ENCODE measurements at regions not wholly inside any gene's neighbourhood (a gene's known extent, or its start where the extent isn't known, plus 50 kb on each side); places are given as distances from the start of the nearest gene placed in this dataset.

- no peak for DNase-seq
Measured at GRCh38 chr6:170025935-170026750, 264.7 kb downstream of the DLL1 start.

- DNase-seq = no peak
Measured at GRCh38 chr6:170025341-170025911, 265.5 kb downstream of the DLL1 start.

- no peak for DNase-seq
Measured at GRCh38 chr6:170024940-170025339, 265.9 kb downstream of the DLL1 start.

DNA sequence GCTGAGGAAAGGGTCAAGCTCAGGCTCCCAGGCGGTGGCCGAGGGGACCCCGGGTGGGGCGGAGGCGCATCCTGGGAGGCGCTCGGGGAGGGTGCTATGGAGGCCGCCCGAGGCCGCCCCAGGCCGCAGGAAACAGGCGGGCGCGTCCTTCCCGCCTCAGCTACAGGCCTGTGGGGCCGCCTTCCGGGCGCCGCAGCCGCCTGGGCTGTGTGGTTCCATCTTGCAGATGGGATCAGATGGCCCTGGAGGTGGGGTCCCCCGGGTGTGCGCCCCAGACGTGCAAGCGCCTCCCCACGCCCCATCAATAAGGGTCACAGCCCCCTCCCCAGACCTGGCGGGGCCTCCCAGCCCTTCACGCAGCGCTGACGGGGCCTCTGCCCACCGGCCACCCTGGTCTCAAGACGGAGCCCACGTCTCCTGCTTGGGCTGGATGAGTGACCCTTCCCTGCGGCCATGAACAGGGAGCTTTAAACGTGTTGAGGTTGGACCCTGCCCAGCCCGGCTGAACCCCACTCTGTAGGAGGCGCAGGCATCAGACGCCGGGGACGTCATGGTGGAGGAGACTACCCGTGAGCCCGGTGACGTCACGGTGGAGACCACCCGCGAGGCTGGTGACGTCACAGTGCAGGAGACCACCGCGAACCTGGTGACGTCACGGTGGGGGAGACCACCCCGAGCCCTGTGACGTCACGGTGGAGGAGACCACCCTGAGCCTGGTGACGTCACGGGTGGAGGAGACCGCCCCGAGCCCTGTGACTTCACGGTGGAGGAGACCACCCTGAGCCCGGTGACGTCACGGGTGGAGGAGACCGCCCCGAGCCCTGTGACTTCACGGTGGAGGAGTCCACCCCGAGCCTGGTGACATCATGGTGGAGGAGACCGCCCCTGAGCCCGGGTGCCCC lies 267.0 kb downstream of the DLL1 start:
- DNase-seq = no peak

DNA sequence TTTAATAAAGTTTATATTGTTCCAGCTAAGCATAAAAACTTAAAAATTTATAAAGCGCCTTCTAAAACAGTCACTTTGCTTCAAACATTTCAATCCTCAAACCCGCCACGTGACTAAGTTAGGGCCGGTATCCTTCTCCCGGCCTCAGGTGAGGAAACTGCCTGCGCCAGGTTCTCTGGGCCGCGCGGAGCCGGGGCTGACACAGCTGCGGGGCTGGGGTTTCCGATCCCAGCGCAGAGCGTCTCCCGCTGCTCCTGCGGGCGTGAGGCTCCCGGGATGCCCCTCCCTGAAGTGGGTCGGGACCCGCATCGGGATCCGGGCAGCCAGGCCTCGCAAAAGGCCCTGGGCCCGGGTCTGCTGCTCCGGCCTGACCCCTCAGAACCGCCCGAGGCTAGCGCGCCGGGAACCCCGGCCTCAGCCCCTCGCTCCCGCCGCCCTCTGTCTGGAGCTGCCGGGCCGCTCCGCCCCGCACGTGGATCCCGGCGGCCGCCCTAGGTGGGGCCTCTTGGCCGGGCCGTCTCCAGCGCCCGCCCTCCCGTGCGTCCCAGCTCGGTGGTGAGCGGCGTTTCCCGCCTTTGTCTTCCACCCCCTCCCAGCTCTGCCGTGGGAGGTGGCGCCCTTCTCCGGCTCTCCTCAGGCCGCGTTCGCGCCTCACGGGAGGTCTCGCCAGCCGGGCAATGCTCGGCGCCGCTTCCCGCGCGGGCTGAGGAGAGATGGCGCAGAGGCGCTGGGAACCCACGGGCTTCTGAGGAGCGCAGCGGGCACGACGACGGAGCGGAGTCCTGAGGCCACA lies 267.9 kb downstream of the DLL1 start:
- DNase-seq = no peak

- no peak for DNase-seq
Measured at GRCh38 chr6:170022291-170022722, 268.6 kb downstream of the DLL1 start.

GRCh38 chr6:170021579-170021978 lies 269.3 kb downstream of the DLL1 start:
- DNase-seq = no peak

DNA sequence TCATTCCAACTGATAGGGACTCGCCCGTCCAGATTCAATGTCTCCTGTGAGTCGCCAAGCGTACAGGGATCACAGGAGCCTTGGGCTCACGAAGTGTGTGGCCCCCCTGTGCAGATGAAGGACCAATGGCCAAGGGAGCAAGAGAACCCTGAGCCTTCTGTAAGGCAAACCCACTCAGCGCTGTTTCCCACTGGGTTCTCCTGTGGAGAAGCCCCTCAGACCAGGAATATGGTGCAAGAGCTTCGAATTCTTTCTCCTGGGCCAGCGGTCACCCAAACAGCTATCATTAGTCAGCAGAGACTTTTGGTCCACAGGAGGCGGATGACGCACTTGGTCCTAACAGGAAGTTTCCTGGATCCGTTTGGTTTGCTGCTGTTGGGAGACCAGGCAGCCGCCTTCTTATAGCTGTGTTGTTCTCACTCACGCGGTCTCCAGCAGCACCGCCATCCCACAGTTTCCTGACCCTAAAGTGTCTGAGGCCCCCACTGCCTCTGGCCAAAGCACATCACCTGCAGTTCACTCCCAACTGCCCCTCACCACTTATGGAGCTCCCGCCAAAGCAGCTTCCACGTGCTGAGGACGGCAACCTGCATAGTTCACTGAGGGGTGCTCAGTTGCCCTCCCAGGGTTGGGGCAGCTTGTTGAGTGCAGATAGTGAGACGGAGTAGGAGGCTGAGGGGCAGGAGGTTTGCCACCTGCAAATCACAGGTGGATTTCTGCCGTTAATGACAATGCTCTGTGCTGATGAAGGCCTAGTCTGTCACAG lies 268.6 kb downstream of the ERMARD start:
- DNase-seq = no peak

DNA sequence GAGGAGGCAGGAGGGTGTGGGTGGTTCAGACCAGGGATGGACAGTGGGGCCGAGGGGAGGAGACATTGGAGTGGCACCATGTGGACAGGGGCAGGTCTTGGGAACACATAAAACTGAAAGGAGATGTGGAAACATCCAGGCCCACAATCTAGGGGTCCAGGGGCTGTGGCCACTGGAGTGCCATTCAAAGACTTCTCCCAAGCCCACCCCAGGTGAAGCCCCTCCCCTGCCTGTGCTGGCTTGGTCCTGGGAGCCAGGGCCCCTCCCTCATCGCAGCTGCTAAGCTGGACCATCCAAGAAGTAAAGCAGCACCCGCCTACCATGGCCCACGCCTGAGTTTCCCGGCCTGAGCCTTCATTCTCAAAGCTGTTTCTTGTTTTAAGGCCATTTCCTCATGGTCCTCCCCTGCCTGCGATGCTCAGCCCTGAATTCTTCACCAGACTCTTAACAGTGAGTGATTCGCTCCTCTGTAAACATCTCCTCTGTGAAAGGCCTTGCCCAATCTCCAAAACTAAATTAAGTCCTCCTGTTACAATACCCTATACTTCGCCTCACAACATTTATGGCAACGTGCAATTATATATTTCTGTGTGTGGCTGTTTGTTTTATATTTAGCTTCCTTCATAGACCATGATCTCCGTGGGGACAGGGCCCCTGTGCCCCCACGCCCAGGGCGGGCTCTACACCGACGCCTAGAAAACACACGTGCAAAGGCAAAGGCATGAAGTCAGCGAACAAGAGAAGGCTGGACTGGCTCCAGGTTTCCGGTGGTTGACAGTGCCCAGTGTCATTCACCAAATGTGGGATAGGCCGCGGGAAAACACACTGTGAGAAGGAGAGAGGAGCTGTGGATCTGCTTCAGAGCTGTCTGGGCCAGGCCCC lies 267.8 kb downstream of the ERMARD start:
- no peak for DNase-seq

DNA sequence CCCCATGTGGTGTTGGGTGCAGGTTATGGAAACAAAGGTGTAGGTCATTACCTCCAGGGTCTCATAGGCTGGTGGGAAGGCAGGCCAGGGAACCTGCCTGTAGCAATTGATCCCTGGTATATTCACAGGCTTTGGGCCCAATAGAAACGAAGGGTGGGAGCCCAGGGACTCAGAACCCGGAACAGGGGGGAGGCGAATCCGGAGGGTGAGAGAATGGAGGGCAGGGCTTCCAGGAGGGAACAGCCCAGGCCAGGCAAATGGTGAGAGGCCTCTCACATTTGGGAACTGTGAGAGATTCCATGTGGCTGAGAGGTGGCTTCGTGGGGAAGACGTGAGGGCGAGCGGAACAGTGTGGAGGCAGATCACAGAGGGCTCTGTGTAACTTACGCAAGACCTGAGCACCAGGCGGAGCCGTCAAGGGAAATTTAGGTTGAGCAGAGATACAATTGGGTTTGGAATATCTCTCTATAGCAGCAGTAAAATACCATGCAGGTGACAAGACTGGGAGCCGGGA lies 267.1 kb downstream of the ERMARD start:
- no peak for DNase-seq

DNA sequence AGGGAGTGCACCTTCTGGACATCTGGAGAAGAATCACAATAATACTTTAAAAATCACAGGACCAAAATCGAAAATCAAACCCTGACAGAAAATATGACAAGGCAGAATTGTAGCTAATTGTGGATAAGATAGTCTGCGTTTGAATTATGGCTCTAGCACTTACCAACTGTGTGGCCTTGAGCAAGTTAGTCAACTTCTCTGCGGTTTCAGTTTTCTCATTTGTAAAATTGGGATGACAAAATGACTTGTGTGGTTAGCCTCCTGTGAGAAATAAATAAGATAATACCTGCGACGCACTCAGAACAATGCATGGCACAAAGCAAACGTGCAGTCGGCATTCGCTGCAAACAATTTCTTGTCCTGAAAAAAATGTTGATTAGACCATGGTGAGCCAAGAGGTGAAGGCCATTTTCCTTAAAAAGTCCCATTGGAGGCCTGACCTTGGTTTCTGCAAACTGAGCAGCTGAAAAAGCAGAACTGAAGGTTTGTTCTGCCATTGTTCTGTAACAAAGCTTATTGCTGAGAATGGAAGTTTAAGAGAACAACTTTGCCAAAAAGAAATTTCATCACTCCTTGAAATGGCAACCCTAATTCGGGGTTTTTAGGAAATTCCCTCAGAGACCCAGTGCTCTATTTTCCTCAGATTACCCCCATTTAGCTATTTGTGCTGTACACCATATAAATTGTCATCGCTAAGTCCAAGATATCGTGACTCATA lies 266.3 kb downstream of the ERMARD start:
- DNase-seq = no peak

- no peak for DNase-seq
Measured at GRCh38 chr6:170013815-170014214, 262.4 kb downstream of the ERMARD start.

GRCh38 chr6:170012037-170012330 lies 260.6 kb downstream of the ERMARD start:
- no peak for DNase-seq

DNA sequence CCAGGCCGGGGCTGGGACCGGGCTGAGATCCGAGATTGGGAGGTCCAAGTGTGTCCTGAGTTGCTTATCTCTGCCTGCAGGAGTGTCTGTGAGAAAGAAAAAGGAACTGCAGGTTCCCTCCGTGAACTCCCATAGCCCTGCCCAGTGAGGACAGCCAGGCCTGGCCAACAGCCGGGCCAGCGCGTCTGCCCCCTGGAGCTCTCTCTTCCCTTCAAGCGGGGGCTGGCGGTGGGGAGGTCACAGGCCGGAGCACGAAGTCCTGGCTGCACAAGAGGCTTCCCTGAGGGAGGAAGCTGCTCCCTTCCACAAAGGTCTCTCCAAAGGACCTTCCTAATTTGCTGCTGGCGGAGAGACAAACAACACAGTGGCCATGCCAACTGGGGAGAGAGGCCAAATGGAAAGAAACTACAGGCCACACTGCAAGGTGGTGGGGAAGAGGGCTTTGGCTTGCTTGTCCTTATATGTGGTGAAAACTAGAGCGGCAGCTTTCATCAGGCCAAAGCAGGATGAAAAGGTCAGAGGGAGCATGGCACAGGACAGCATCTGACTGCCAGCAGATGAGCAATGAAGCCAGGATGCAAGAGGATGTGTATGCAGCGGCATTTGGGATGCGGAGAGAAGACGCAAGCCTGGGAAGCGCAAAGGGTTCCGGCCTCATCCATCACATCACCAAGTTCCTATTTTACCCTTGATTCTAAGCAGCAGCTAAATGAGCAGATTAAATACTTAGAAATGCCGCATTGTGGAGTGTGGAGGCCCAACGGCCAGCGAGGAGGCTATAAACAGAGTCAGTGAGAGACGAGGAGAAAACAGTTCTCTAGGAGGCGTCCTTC lies 260.0 kb downstream of the ERMARD start:
- no peak for DNase-seq

- DNase-seq = no peak
Measured at GRCh38 chr6:170010665-170011203, 259.3 kb downstream of the ERMARD start.

GRCh38 chr6:170008294-170008785 lies 256.9 kb downstream of the ERMARD start:
- no peak for DNase-seq

- no peak for DNase-seq
Measured at GRCh38 chr6:170007468-170008293, 256.3 kb downstream of the ERMARD start.

All from stimulated activated CD4-positive, alpha-beta T cell treated with anti-CD3 and anti-CD28 coated beads, Interleukin-15, amount 100 ng/mL, for 24 hours (primary cell).